GM21360 (cell line): ENCODE measurements at regions not wholly inside any gene's neighbourhood (a gene's known extent, or its start where the extent isn't known, plus 50 kb on each side); places are given as distances from the start of the nearest gene placed in this dataset.

Source experiments
- ATAC-seq: cut with Tn5 transposase; IDR thresholded peaks from one replicate; pipeline ENCODE4 v1.9.1; 2021; ENCODE audit warnings: mild to moderate bottlenecking, moderate library complexity; ENCODE audit not compliant: unreplicated experiment

DNA sequence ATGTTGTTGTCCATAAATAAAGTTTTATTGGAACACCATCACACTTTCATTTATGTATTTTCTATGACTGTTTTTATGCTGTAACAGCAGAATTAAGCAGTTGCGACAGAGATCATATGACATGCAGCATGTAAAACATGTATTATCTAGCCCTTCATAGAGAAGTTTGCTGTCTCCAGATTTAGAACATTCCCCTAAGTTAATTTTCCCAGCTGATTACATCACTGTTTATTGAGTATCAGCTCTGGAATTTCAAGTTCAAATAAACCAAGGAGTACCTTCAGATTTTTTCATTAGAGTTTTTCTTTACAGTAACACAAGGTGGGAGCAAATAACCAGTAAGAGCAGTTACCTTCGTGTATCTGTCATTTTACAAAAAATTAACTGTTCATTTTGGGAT lies 792.8 kb downstream of the USP25 start:
- ATAC-seq: no peak

DNA sequence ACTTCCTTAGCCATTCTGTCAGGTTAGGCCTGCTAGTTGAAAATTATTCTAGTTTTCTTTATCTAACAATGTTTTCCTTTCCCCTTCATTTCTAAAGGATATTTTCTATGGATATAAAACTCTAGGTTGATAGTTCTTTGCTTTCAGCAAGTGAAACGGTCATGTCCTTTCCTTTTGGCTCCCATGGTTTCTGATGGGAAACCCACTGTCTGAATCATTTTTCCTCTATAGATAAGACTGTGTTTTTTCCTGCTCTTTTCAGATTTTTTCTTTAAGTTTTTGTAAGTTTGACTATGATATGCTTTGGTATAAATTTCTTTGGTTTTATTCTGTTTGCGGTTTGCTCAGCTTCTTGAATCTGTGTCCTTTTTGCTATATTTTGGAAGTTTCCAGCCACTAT lies 800.9 kb downstream of the USP25 start:
- no peak for ATAC-seq

DNA sequence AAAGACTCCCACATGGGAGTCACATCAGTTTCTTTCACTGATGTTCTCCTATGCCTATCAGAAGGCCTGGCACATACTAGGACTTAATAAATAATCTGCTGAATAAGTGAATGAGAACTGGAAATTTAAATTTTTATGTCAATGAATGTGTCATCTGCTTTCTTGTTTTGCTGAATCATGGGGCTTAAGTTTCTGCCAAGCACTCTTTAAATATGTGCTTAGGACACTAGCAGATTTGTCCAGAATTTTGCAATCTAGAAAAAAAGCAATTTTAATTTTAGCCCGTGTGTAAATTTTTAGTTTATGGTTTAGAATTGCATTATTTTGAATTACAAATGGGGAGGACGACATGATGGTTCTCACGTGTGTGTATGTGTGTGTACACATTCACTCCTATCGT lies 803.1 kb downstream of the USP25 start:
- ATAC-seq: no peak

DNA sequence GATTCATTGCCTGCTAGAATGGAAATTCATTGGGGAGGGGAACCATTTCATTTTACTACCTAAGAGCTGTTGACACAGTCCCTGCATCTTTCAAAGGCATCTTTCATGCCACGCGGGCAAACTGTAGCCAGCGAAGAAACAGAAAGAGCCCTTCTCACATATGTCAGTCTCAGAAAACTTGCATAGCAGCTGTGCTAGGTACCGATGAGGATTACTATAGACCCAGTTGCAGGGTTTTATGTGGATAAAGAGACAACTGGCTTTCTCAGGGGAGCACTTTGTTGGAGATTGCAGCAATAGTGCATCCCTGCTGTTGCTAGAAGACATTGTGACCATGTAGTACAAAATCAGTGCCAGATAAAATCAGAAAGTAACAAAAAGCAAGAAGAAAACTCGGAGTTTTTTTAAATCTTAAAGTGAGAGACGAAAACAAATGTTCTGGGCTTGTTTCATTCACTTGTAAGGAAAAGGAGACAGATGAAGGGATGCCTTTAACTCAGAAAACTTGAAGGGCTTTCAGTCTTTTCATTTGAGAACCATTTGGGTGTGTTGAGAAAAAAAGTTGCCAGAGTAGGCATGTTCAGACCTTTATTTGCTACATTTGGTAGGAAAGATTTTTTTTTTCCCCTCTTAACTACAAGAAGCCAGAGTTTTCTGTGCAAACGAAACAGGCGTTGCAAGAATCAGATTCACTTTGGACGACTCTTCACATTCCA lies 804.1 kb downstream of the USP25 start:
- ATAC-seq: no peak

DNA sequence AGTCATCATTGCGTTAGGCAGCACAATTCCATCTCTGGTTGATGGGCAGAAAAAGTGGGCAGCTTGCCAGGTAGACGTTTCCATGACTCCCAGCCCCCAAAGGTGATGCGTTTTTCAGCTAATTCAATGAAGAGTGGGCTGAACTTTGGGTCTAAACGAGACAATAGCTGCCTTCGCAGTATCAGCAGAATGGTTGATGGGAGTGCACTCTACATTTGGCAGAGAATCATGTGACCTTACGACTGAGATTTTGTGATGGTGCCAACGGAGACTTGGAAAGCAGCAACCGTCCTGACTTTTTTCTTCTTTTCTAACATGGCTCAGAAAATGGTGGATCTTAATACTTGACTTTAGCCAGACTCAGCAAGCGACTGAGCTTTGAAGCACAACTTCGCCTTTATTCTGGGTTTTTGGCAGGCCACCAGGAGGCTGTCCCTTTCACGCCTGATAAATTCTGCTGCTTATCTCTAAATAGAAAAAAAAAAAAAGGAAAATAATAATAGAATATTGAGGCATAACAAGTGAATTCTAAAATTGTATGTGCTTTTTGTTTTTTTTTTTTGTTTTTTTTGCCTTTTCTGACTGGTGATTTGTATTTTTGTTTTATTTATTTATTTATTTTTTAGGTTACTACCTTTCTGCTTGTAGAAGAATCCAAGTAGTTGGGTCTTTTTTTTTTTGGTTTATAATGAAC lies 804.8 kb downstream of the USP25 start:
- no peak for ATAC-seq

DNA sequence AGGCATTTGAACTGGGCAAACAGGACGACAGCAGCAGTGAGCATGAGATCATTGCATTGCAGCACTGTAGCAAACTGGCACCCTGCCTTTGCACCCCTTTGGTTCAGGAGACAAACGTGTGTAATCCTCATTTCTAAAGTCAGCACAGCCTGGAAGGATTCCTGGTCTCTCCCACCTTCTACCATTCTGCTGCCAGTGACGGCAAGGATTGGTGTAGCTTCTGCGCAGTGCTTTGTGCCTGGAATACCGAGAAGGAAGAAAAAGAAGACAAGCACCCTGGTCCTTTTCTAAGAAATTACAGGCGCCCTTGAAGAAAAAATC lies 805.3 kb downstream of the USP25 start:
- no peak for ATAC-seq

DNA sequence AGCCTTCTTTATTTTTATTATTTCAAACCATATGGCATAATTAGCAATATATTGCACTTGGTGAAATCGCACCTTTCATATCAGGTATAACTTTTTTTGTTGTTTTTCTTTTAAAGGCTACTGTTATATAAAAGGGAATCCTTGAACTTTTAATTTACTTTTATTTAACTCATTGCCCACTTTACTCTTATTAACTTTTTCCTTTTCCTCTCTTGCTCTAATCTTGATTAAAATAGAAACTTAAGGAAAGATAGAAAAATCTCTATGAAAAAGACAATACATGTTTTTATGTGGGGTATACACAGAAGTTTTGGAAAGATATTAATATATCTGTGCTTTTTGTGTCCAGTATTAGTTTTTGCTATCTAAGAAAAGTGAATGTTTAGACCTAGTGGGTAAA lies 805.8 kb downstream of the USP25 start:
- ATAC-seq: no peak

DNA sequence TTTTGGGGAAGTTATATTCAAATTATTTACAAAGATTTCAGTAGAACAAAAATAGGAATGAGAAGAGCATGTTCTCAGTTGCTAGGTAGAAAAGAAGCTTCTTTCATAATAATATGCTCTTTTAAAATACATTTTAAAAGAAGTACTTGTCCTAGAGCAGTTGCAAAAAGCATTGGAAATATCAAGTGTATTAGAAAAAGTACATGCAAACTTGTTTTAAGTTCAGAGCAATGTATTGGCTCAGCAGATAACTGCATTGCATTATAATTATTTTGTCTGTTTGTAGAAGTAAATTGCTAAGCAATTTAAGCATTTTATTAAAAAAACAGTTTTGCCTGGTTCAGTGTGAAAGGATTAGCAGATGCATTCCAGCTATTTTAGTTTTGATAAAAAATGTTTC lies 806.4 kb downstream of the USP25 start:
- ATAC-seq: no peak

DNA sequence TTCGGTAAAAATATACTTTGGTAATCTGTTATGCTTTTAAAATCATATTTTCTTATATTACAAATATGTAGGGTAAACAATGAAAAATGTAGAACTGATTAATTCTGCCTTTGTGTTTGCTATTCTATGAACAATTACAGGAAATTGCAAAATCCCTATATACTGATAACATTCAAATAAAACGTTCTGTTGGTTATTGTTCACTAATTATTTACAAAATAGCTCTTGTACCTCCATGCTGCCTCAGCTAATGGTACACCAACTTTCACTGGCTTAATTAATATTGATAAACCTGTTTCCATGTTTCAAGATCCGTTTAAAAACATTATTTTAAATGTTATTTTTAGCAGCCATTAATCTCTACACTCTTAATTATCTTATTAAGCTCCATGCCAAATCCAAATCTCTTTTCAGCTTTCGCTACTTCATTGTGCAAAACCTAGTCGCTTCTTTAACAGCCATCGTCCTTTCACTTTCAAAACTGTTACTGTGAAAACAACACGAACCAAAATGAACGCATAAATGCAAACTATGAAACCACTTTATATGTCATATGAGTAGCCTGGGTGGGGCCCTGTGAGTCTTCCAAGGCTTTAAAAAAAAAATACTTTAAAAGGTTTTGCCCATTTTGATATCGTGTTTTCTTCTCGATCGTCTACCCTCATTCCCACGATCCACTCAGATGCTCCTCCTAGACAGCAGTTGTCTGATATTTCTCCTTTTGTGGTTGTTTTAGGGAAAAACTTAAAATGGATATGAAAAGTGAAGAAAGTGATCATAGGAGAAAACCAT lies 807.1 kb downstream of the USP25 start:
- ATAC-seq: no peak

DNA sequence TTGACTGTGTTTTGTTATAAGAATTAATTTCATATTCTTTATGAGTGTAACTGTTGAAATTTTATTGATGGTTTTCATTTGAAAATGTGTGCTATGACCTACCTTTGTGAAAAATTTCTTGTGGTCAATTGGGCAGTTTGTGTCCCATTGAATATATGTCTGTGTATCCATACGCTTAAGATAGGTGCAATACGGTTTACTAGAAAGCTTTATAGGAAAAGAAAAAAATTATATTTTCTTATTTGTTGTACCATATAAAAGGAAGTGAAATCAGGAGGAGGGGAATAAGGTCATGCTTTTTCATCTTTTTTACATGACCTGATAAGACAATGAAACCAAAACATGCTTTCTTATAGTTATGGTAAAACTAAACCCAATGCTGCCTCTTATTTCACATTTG lies 807.7 kb downstream of the USP25 start:
- no peak for ATAC-seq

DNA sequence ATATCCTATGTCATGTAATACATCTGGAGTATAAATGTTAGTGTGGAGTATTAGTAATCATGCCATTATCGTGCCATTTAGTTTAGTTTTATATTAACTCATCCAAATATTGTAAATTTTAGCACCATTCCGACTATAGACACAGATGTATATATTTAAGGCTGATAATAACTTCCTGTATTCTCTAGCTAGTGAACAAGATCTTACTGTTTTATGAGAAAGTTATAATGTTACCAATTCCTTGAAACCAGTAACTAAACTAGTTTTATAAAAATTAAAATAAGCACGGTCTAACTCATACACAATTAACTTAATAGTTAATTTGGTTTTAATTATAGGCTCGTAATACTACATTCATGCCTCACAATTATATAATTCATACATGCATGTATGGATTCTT lies 808.6 kb downstream of the USP25 start:
- no peak for ATAC-seq

DNA sequence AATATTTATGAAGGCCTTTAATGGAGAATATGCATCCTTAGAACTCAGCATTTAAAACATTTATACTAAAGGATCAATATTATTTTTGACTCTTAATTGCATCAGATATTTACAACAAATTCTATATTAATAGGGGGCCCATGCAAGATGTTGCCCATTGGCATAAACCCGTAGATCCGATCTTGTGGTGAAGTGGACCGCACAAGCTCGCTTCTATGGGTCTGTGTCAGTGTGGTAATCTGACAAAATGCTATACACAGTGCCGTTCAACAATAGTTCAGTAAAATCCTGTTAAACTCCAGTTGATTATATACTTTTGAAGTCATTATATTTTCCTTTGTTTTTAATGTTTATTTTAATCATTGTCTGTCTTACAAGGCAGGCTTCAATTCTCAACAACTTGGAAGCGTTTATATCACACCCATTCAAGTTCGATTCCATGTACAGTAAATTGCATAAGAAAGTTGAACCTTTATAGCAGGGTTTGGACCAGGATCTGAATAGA lies 809.2 kb downstream of the USP25 start:
- no peak for ATAC-seq

DNA sequence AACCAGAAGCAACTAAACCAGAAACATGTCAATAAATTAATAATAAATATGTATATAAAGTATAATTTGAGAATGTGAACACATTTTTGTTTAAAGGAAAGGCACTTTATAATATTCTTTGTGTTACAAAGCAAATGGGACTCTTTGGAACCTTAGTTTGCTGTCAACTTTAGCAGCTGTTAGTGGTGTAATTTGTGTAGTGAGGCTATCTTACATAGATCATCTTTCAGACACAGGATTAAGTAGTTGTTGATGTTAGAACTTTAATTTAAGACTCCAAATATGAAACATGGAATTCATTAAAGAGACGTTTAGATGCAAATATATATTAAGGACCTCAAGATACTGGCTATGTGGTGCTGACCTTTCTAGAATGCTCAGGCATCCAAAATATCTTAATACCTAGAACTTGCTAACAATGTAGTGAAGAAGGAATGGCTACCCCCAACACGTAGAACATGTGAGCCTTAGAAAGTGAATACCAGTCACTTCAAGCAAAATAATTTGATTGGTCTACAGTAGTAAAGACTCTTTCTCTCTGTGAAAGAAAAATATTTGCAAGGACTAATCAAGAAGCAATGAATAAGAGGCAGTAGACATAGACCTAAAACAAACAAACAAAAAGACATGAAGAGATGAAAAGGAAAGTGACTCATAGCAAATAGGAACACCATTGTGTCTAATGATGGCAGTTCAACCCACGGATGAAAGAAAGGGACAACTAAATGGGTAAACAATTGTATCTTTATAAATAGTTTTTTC lies 811.4 kb downstream of the USP25 start:
- ATAC-seq: no peak

DNA sequence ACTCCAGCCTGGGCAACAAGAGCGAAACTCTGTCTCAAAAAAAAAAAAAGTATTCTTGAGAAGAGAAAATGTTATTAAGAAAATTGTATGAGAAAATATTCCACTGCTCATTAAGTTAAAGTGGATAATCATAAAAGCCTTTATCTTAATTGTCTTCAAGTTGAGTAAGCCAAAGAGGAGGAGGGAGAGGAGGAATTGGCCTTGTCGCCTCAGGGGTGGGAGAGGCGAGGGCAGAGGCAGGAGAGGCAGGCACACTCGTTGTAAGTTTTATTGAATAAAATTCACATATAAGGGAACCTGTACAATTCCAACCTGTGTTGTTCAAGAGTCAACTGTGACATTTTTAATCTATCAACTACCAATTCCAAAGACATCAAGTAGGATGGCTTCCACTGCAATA lies 820.3 kb downstream of the USP25 start:
- no peak for ATAC-seq

DNA sequence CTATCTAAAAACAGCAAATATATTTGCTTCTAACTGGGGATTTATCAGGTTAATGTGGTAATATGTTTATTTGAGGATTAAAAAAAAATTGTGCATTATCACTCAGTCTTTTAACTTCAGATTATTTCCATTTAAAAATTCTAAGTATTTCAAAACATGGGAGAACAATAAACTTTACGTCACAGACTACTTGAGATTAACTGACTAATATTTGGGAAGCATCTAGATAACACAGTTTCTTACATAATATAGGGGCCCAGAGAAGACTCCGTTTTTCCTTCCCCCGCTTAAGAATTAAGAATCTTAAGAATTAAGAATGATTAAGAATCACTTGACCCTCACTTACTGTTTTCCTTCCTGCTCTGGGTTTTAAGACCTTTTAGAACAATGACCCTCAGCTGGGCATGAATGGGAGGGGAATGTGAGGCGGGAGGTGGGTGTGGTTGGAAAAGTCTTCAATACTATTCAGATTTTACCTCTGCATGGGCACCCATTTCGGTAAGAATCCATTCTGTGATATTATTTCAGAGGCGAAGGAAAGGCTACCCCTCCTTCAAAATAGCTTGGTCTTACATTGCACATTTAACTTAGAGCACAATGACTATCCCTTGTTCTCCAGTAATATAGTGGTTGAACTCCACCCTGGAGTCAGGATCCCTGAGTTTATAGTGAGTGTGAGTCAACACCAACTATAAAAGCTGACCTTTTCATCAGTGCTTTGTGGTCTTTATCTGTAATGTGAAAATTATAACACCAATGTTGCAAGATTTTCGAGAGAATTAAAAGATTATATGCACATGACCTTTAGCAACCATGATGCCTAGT lies 821.3 kb downstream of the USP25 start:
- ATAC-seq: no peak

DNA sequence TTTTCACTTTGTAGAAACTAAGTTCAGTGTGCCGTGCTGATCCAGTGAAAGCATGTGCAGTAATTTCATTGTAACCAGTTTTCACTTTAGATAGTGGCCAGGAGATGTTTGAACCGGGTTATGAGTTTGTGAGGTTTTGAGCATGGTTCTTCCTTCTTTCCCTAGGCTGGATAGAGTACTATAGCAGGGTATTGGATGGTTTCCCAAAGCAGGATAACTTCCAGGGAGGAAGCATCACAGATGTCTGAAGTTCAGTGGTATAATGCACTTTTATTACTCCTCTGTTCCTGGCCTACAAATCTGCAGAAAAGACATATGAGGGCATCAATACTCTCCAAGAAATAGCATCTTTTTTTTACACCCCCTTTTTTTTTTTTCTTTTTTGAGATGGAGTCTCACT lies 823.1 kb downstream of the USP25 start:
- ATAC-seq: no peak

DNA sequence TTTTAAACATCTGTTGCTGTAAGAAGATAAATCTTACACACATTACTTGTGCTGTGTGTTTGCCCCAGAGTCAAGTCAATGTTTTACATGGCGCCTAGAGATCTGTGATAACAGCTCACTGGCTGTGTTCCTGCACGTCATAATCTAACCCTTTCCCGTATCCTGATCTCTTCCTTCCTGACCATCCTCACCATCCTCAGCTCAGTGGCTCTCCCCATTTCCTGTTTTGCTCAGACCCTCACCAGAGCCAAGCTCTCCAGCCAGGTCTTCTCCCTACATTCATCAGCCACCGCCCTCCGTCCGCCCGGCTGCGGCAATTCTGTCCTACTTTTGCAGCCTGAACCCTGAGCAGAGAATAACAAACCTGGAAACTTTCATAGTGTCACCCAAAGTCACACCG lies 824.7 kb downstream of the USP25 start:
- ATAC-seq: no peak

DNA sequence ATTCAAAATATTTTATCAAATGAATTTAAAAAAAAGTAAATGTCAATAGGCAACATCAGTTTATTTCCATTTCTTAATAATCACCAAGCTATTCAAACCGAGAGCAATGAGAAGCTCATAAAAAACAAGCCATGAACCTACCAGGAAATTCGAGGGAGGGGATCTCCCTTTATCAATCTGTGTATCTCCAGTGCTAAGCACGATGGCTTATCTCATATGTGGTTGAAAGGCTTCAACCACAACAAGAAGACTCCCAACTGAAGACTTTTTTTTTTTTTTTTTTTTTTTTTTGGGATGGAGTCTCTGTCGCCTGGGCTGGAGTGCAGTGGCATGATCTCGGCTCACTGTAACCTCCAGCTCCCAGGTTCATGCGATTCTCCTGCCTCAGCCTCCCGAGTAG lies 833.3 kb downstream of the USP25 start:
- no peak for ATAC-seq

DNA sequence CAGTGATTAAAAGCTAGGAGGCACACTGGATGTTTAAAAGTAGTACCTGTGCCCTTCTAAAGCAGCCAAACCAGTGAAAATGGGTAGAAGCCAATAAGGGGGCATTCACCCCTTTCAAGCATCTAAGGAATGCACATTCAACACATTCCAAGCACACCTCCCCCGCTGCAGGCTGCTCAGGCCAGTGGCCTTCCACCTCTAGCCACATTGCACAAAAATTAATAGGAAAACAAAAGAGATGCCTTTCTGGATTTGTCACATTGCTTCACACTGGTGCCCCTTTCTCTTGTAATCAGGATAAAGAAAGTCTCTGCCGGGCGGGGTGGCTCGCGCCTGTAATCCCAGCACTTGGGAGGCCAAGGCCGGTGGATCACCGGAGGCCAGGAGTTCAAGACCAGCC lies 834.0 kb downstream of the USP25 start:
- no peak for ATAC-seq

DNA sequence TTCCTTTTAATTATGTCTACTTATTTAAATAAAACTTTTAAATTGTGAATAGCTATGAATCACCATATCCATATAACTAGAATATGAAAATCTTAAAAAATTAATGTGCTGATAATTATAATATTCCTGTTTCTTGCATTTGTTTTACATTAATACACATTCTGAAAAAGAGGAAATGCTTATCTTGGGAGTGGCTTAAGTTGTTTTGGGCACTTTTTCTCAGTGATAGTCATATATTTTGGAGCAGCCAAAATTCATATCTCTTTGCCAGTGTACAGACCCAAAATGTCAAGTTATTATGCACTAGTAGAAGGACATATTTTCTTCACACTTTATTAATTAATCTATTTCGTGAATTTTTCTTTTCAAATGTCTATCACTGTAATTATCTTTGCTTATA lies 838.5 kb downstream of the USP25 start:
- ATAC-seq: no peak
